ENCODE measurements at regions not wholly inside any gene's neighbourhood (a gene's known extent, or its start where the extent isn't known, plus 50 kb on each side); places are given as distances from the start of the nearest gene placed in this dataset.

DNA sequence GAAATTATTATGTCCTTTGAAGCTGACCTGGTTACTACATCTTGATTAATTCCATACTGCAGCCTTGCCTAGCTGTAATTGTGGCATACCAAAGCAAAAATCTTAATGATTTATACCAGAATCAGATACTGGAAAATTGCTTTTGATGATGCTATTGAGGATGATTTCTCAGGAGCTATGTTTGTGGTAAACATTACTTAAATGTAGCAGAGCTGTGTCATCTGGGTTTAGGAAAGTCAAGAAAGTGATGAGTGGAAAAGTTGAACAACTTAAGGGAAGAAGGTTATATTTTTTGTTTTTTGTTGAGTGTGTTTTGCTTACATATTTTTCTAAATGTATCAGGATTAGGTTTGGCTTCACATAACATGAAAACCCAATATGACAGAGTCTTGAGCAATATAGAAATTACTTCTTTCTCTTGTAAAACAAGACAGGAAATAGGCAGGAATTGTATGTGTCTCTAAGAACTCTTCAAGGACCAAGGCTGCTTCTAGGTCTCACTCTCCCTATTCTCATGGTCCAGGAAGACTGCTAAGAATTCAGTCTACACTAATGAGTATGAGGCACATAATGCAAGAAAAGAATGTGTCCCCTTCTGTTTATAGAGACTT is 87.6 kb upstream of the MTPN start:
- H4K20me1 ChIP-seq (ENCODE audit: insufficient read depth, low read length) = no peaks in the 10 kb centered on the region
- no peak overlapping the region for H3K18ac ChIP-seq (ENCODE audit: low read depth, low read length)
- no peaks in the 10 kb centered on the region for H3K4me1 ChIP-seq (ENCODE audit: control insufficient read depth, insufficient read depth, low read length)
- no peak for TF ChIP-seq MXI1 (IDR thresholded peaks at IDR 0.05; ENCODE audit: borderline replicate concordance, low read depth, low read length)
- no peak for TF ChIP-seq ELK1 (IDR thresholded peaks at IDR 0.05; ENCODE audit: borderline replicate concordance, low read depth, low read length)
- TF ChIP-seq NFE2L2 (IDR thresholded peaks at IDR 0.05; ENCODE audit: low read depth, low read length) = no peak
- no peak for TF ChIP-seq RAD21 (IDR thresholded peaks at IDR 0.05; ENCODE audit: low read length)
- no peak for TF ChIP-seq BHLHE40 (IDR thresholded peaks at IDR 0.05; ENCODE audit: low read depth, low read length)
- TF ChIP-seq MAZ (IDR thresholded peaks at IDR 0.05; ENCODE audit: borderline replicate concordance, low read depth, low read length) = no peak
- H3K14ac ChIP-seq (replicated peaks; ENCODE audit: low read depth, low read length) = no peak overlapping the region
- H3K4me3 ChIP-seq (ENCODE audit: insufficient read depth, low read depth, low read length) = no peak overlapping the region
- no peak overlapping the region for H3K27ac ChIP-seq (ENCODE audit: insufficient read depth, low read length)
- H3K4ac ChIP-seq (ENCODE audit: low read depth, low read length) = no peak overlapping the region
- BruUV-seq (replicated peaks) = no TSS peak
- H3K27me3 ChIP-seq (ENCODE audit: control insufficient read depth, insufficient read depth, low read length) = no peaks in the 10 kb centered on the region; the same call in 1 of the 2 replicates
- no peak overlapping the region for H4K5ac ChIP-seq (ENCODE audit: low read depth, low read length)
- no peaks in the 10 kb centered on the region for H3K36me3 ChIP-seq (ENCODE audit: control insufficient read depth, insufficient read depth, low read length)
- H3K9me1 ChIP-seq (ENCODE audit: insufficient read depth, low read length) = no peaks in the 10 kb centered on the region
- no peak overlapping the region for H2BK20ac ChIP-seq (ENCODE audit: low read depth, low read length)
- H3K9me3 ChIP-seq (ENCODE audit: control insufficient read depth, insufficient read depth, low read length) = no peaks in the 10 kb centered on the region
- CTCF ChIA-PET = no interaction called here
- H2AK9ac ChIP-seq (replicated peaks; ENCODE audit: low read depth, low read length, poor library complexity) = no peak overlapping the region
- in situ Hi-C loops (cut with MboI; ENCODE audit: low sequenced_read_pairs) (no loop called here), dilution Hi-C loops (cut with HindIII; ENCODE audit: low sequenced_read_pairs, unreplicated experiment) (no loop called here), intact Hi-C loops (cut with micrococcal nuclease) (no loop called here)
- no peak overlapping the region for H3K56ac ChIP-seq (ENCODE audit: extremely low read depth, insufficient read depth, low read length)
- DNase-seq = no peak
- H2AFZ ChIP-seq (replicated peaks; ENCODE audit: low read length, poor library complexity) = no peak overlapping the region
- H3K9ac ChIP-seq (ENCODE audit: low read depth, low read length) = no peak overlapping the region
- no peak overlapping the region for H3K4me2 ChIP-seq (ENCODE audit: low read depth, low read length)
- no peak for ATAC-seq (ENCODE audit: low read depth)
- no peak overlapping the region for H2BK15ac ChIP-seq (ENCODE audit: low read depth, low read length)
- no peak overlapping the region for H4K91ac ChIP-seq (ENCODE audit: insufficient read depth, low read depth, low read length)
- no peak overlapping the region for H4K8ac ChIP-seq (ENCODE audit: low read depth in 2 of 2, low read length in 2 of 2)
- H2BK5ac ChIP-seq (ENCODE audit: low read depth, low read length, poor library complexity, severe bottlenecking) = no peak overlapping the region
- H2BK120ac ChIP-seq (ENCODE audit: low read depth, low read length) = no peak overlapping the region
- no peak overlapping the region for H2AK5ac ChIP-seq (ENCODE audit: low read depth, low read length)
- no peaks in the 10 kb centered on the region for H3K79me1 ChIP-seq (ENCODE audit: low read depth in 1 of 2, low read length in 2 of 2)
- no peak overlapping the region for H3K23ac ChIP-seq (ENCODE audit: low read depth, low read length)
- POLR2A ChIA-PET (ENCODE audit: unreplicated experiment) = no interaction called here
